B cell (primary cell): ENCODE measurements at regions not wholly inside any gene's neighbourhood (a gene's known extent, or its start where the extent isn't known, plus 50 kb on each side); places are given as distances from the start of the nearest gene placed in this dataset.
"Not testable (repeated sequence)": the region's sequence is repeated elsewhere in the genome, so short reads cannot be mapped to it uniquely, and the experiment has no call there.

Source experiments
- ATAC-seq: fragments of 200-7000 bp; cut with Tn5 transposase; one replicate; pipeline ENCODE4 v1.10.0; 2021; ENCODE audit warnings: low read depth, mild to moderate bottlenecking, moderate number of reproducible peaks, moderate library complexity
- CTCF ChIA-PET: fragments of 350-600 bp; sonication (Branson Sonifier 250); formaldehyde crosslinking; loops from one replicate; lab custom pipeline; 2021; ENCODE audit warnings: antibody characterized with exemption, inconsistent platforms; lab: Charles Lee
- POLR2A ChIA-PET: fragments of 350-600 bp; sonication (Branson Sonifier 250); formaldehyde crosslinking; loops from one replicate; lab custom pipeline; 2021; ENCODE audit warnings: antibody characterized with exemption; lab: Charles Lee
- DNase-seq: peaks from one replicate; pipeline ENCODE4 v3.0.0; 2013
- H2AFZ ChIP-seq: 2 replicates; pipeline ENCODE4 v1.6.1; 2012; ENCODE audit warnings: mild to moderate bottlenecking, low read depth, low read length; ENCODE audit not compliant: insufficient read depth, poor library complexity, severe bottlenecking
- H3K27ac ChIP-seq, 2 donors: 1 replicate in 1 of 2; 2 replicates in 1 of 2; pipeline ENCODE4 v1.5.1; 2012 to 2013; ENCODE audit warnings: low read length in 2 of 2, mild to moderate bottlenecking in 2 of 2, moderate library complexity in 1 of 2
- H3K27me3 ChIP-seq, 4 experiments: fragments of 200-600 bp in 1 of 4; sonication (generic) in 1 of 4; replicated peaks in 1 of 4; 1 replicate in 2 of 4; 2 replicates in 2 of 4; pipeline versions ENCODE4 v1.6.1 to v1.7.0; 2013 to 2016; ENCODE audit warnings: low read length in 3 of 4, mild to moderate bottlenecking in 2 of 4, mixed read lengths in 1 of 4, moderate library complexity in 1 of 4; ENCODE audit not compliant: insufficient read depth in 4 of 4, control insufficient read depth in 3 of 4; ENCODE audit errors: control extremely low read depth in 1 of 4
- H3K36me3 ChIP-seq, 2 experiments: replicated peaks in 1 of 2; 1 replicate in 1 of 2; 2 replicates in 1 of 2; pipeline versions ENCODE4 v1.6.1 to v1.7.1; 2013; ENCODE audit warnings: low read length in 1 of 2; ENCODE audit not compliant: insufficient read depth in 2 of 2, control insufficient read depth in 1 of 2; ENCODE audit errors: control extremely low read depth in 1 of 2, extremely low read depth in 1 of 2
- H3K4me1 ChIP-seq, 2 donors: fragments of 200-600 bp in 1 of 2; sonication (generic) in 1 of 2; 1 replicate in 1 of 2; 2 replicates in 1 of 2; pipeline versions ENCODE4 v1.5.1 to v1.6.1; 2013 to 2017; ENCODE audit warnings: low read length in 2 of 2; ENCODE audit not compliant: control insufficient read depth in 2 of 2, insufficient read depth in 2 of 2
- H3K4me2 ChIP-seq: replicated peaks from 2 replicates; pipeline ENCODE3; 2012; ENCODE audit warnings: mild to moderate bottlenecking, low read depth, low read length; ENCODE audit not compliant: poor library complexity, severe bottlenecking
- H3K4me3 ChIP-seq, 5 experiments: fragments of 200-600 bp in 1 of 5; sonication (generic) in 1 of 5; 1 replicate in 3 of 5; 2 replicates in 2 of 5; pipeline versions ENCODE4 v1.5.1 to v1.7.0; 2011 to 2016; ENCODE audit warnings: low read length in 4 of 5, mild to moderate bottlenecking in 4 of 5, low read depth in 2 of 5, control low read depth in 1 of 5, moderate library complexity in 1 of 5; ENCODE audit not compliant: insufficient read depth in 1 of 5; ENCODE audit errors: control extremely low read depth in 1 of 5, extremely low read depth in 1 of 5
- H3K79me2 ChIP-seq: fragments of 200-600 bp; sonication (generic); one replicate; pipeline ENCODE4 v1.6.0; 2016; ENCODE audit warnings: low read length; ENCODE audit not compliant: control insufficient read depth, insufficient read depth
- H3K9ac ChIP-seq: fragments of 200-600 bp; sonication (generic); 2 replicates; pipeline ENCODE4 v1.6.1; 2017; ENCODE audit warnings: mild to moderate bottlenecking, low read length, moderate library complexity
- H3K9me3 ChIP-seq, 3 donors: one replicate each; pipeline versions ENCODE4 v1.6.1 to v1.7.1; 2013; ENCODE audit warnings: low read length in 2 of 3; ENCODE audit not compliant: control insufficient read depth in 2 of 3, insufficient read depth in 1 of 3; ENCODE audit errors: control extremely low read depth in 1 of 3
- H4K20me1 ChIP-seq: 2 replicates; pipeline ENCODE4 v1.6.0; 2012; ENCODE audit warnings: mild to moderate bottlenecking, low read length; ENCODE audit not compliant: insufficient read depth, control insufficient read depth, poor library complexity, severe bottlenecking
- H3K27ac Mint-ChIP-seq: one replicate; pipeline ENCODE4 v1.8.0; 2021; ENCODE audit warnings: mixed read lengths
- H3K27me3 Mint-ChIP-seq: one replicate; pipeline ENCODE4 v1.8.0; 2021; ENCODE audit warnings: mixed read lengths
- H3K4me1 Mint-ChIP-seq: one replicate; pipeline ENCODE4 v1.8.0; 2021; ENCODE audit warnings: mixed read lengths
- H3K4me3 Mint-ChIP-seq: one replicate; pipeline ENCODE4 v1.8.0; 2021; ENCODE audit warnings: mixed read lengths
- H3K9me3 Mint-ChIP-seq: one replicate; pipeline ENCODE4 v1.8.0; 2022; ENCODE audit warnings: mixed read lengths; ENCODE audit not compliant: insufficient read depth
- EZH2 ChIP-seq: IDR thresholded peaks from 2 replicates; pipeline ENCODE4 v1.6.1; 2012; ENCODE audit warnings: borderline replicate concordance, low read depth, mild to moderate bottlenecking, moderate library complexity, low read length; ENCODE audit not compliant: insufficient read depth, poor library complexity, severe bottlenecking
- WGBS: methylation state at CpG from one replicate; pipeline ENCODE4 v1.1.5; 2013; ENCODE audit warnings: missing lambda C conversion rate; ENCODE audit not compliant: insufficient coverage; 5-methylcytosine and 5-hydroxymethylcytosine counted together
- intact Hi-C: fragments of 100-400 bp; cut with micrococcal nuclease; formaldehyde crosslinking; loops from one replicate; pipeline ENCODE4 v1.10.0; 2022
- TF ChIP-seq, protein P1 (sequence below): fragments of 200-600 bp; IDR thresholded peaks from one replicate; pipeline ENCODE4 v1.8.0; 2022; ENCODE audit warnings: antibody characterized with exemption, mild to moderate bottlenecking

DNA sequence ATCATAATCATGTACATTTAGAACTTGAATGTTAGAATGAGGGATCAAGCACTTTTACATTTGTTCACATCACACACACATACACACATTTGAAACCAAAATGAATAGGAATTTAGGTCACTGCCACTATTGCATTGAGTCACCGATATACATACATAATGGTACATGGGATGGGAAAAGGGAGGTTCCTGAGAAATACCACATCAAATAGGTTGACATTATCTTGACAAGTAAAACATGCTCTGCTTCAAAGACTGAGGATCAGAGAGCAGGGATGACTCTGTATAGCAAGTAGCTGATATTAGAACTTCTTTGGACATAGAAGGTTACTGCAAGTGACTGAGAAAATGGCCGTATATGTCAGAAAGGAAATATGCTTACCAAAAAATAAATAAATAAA is 847.2 kb downstream of the PLOD2 start:
- no peak for TF ChIP-seq EZH2
- TF ChIP-seq, protein P1, sequence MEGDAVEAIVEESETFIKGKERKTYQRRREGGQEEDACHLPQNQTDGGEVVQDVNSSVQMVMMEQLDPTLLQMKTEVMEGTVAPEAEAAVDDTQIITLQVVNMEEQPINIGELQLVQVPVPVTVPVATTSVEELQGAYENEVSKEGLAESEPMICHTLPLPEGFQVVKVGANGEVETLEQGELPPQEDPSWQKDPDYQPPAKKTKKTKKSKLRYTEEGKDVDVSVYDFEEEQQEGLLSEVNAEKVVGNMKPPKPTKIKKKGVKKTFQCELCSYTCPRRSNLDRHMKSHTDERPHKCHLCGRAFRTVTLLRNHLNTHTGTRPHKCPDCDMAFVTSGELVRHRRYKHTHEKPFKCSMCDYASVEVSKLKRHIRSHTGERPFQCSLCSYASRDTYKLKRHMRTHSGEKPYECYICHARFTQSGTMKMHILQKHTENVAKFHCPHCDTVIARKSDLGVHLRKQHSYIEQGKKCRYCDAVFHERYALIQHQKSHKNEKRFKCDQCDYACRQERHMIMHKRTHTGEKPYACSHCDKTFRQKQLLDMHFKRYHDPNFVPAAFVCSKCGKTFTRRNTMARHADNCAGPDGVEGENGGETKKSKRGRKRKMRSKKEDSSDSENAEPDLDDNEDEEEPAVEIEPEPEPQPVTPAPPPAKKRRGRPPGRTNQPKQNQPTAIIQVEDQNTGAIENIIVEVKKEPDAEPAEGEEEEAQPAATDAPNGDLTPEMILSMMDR = no peak
- intact Hi-C loops = no loop called here
- WGBS = no CpG with 5 or more reads among the region's 2 CpGs

DNA sequence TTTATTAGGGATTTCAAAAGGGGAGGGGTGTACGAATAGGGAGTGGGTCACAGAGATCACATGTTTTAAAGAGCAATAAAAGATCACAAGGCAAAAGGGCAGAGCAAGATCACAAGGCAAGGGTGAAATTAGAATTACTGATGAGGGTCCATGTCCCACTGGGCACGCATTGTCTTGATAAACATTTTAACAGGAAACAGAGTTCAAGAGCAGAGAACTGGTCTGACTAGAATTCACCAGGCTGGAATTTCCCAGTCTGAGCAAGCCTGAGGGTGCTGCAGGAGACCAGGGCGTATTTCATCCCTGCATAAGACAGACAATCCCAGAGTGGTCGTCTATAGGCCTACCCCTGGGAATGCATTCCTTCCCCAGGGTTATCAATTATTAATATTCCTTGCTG is 844.7 kb downstream of the PLOD2 start:
- H3K9me3 Mint-ChIP-seq, ATAC-seq, intact Hi-C loops, DNase-seq, H3K9ac ChIP-seq, POLR2A ChIA-PET, H3K36me3 ChIP-seq, H3K27ac Mint-ChIP-seq, H3K79me2 ChIP-seq, CTCF ChIA-PET, H3K4me3 Mint-ChIP-seq, H3K4me2 ChIP-seq, H3K27me3 ChIP-seq, H3K4me1 Mint-ChIP-seq, H3K4me1 ChIP-seq, H2AFZ ChIP-seq, H3K4me3 ChIP-seq, H3K27ac ChIP-seq, H3K27me3 Mint-ChIP-seq, H4K20me1 ChIP-seq, H3K9me3 ChIP-seq: not testable (repeated sequence)
- 89% methylated on average over 1 of the region's 4 CpGs for WGBS

More for the DNA sequence above, 847.2 kb downstream of the PLOD2 start:
- DNase-seq (no peak), ATAC-seq (no peak)
- H3K4me3 Mint-ChIP-seq = no peak overlapping the region
- Histone ChIP-seq H3K9me3 (no peaks in the 10 kb centered on the region), H2AFZ (no peak overlapping the region), H3K79me2 (no peaks in the 10 kb centered on the region), H3K27me3 (no peaks in the 10 kb centered on the region), H3K9ac (no peak overlapping the region), H3K4me3 (no peak overlapping the region), H4K20me1 (no peaks in the 10 kb centered on the region), H3K27ac (no peak overlapping the region), H3K4me1 (no peaks in the 10 kb centered on the region), H3K4me2 (no peak overlapping the region), H3K36me3 (no peaks in the 10 kb centered on the region)
- H3K4me1 Mint-ChIP-seq = no peaks in the 10 kb centered on the region
- no peaks in the 10 kb centered on the region for H3K27me3 Mint-ChIP-seq
- H3K9me3 Mint-ChIP-seq = peaks cover 2% of the 10 kb centered on the region
- ChIA-PET CTCF (no interaction called here), POLR2A (no interaction called here)
- H3K27ac Mint-ChIP-seq = no peak overlapping the region
